ENCODE measurements at regions not wholly inside any gene's neighbourhood (a gene's known extent, or its start where the extent isn't known, plus 50 kb on each side); places are given as distances from the start of the nearest gene placed in this dataset.

- TF ChIP-seq FOXK1 (CRISPR knock-in tag; IDR thresholded peaks at IDR 0.05) (no peak), E2F4 (CRISPR knock-in tag; IDR thresholded peaks at IDR 0.05; ENCODE audit: borderline replicate concordance, low read depth) (no peak), ZNF121 (CRISPR knock-in tag; IDR thresholded peaks at IDR 0.05) (no peak), ETV6 (CRISPR knock-in tag; IDR thresholded peaks at IDR 0.05) (no peak), CTCF (IDR thresholded peaks at IDR 0.05) (no peak), CREM (CRISPR knock-in tag; IDR thresholded peaks at IDR 0.05) (no peak), CBFB (CRISPR knock-in tag; IDR thresholded peaks at IDR 0.05; ENCODE audit: low read depth) (no peak), ZNF423 (CRISPR knock-in tag; IDR thresholded peaks at IDR 0.05) (no peak), NFYB (CRISPR knock-in tag; conservative IDR thresholded peaks at IDR 0.05; ENCODE audit: low read depth) (no peak), MYBL2 (CRISPR knock-in tag; IDR thresholded peaks at IDR 0.05) (no peak), ATF2 (CRISPR knock-in tag; IDR thresholded peaks at IDR 0.05; ENCODE audit: borderline replicate concordance, low read depth) (no peak), ZNF425 (CRISPR knock-in tag; conservative IDR thresholded peaks at IDR 0.05) (no peak)
Observed at GRCh38 chr9:110103257-110103656, 104.7 kb downstream of the C9orf152 start.

Measured in WTC11 (cell line).